ENCODE measurements at regions not wholly inside any gene's neighbourhood (a gene's known extent, or its start where the extent isn't known, plus 50 kb on each side); places are given as distances from the start of the nearest gene placed in this dataset.
A peak's percentile ranks its signal among the peaks of the same experiment; 100 is the strongest.
"Not testable (repeated sequence)": the region's sequence is repeated elsewhere in the genome, so short reads cannot be mapped to it uniquely, and the experiment has no call there.

- no peak for DNase-seq
Observed at GRCh38 chr20:48461091-48461734, 366.6 kb downstream of the PREX1 start.

DNA sequence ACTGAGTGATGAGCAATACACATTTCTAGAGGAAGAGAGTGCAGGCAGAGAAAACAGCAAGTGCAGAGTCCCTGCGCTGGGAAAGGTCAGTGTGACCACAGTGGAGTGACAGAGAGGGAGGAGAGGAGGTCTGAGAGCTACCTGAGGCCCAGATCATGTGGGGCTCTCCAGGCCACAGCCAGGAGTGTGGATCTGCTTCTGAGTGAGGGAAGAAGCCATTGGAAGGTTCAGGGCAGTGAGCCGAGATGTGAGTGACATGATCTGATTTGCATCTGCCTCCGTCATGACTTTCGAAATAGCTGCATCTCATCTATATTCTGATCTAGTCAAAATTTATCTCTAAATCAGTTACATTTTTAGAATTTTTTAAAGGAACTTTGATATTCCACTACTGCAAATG is 367.1 kb downstream of the PREX1 start:
- DNase-seq, result no peak

- DNase-seq, result peak; percentile 20
Observed at GRCh38 chr20:48459722-48460395, 367.9 kb downstream of the PREX1 start.

DNA sequence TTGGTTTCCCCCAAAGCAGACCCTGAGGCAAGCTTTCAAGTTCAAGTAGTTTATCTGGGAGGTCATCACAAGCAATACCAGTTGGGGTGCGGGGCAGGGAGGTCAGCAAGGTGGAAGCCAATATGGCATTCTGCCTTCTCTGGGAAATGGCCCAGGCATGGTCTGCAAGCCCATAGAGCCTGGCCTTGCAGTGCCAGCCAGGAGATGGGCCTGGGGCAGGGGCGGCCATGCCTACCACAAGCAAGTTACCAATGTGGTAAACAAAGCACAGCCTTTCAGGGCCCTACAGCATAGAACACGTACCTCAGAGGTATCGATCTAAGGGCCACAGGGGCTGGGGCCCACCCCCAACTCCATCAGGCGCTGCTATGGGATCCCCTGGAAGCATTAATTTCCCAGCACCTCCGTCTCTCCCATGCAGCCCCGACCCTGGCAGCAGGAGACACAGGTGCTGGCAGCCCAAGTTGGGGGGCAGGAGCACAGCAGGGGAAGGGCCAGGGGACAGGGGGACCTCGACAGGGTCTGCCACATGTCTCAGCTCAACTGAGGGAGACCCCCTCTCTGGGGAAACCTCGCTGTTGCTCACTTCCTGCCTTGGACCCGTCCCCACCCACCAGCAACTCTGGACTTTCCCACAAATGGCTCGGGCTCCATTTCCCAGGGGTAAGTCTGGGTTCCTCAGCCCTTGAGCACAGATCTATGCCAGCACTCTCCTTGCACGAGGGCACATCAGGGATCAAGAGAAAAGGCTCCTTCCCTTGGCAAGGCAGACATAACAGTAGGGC is 369.0 kb downstream of the PREX1 start:
- DNase-seq, result no peak

DNA sequence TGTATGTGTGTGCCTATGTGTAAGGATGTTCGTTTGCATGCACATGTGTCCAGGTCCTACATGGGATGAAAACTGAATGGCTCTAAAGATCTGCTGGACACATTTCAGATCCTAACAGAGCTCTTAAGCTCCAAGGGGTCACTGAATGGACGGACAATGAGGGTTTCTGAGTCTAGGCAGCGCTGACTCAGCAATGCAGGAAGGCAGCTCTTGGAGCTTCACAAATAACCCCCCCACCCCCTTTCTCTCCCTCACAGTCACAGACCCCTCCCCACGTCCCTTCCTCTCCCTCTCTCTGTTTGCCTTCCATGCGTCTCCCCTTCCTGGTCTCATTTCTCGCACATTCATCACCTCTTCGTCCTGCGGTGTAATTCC is 369.8 kb downstream of the PREX1 start:
- DNase-seq, result no peak

- DNase-seq, result no peak
Observed at GRCh38 chr20:48457193-48458002, 370.4 kb downstream of the PREX1 start.

GRCh38 chr20:48456366-48457192 is 371.2 kb downstream of the PREX1 start:
- DNase-seq, result peak; percentile 11

DNA sequence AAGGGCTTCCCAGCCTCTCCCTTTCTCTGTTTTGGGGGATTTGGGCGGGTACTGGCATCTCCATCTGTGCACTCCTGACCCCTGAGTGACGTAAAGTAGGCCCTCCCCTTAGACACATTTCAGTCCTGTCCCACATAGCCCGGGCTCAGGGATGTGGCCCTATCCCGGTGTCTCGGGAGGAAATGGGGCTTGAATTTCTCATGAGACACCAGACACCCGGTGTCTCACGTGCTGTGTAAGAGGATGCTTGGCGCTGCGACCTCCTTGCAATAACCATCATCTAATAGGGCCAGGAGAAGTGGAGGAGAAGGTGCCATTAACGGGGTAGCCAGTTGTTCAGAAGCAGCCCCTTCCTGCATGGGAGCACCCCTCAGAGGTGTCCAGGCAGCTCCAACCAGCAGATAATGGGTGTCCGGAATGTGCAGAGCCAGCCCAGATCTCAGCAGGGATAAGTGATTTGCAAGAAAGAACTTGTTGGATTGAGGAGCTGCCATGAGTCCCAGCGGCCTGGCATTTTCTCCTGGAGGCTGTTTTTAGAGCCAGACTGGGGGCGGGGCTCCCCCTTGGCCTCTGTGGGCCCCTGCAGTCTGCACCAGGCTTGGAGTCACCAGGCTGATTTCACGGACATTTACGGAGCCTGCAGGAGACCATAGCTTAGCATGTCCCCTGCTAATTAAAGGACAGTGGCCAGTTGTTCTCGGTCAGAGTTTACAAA is 372.0 kb downstream of the PREX1 start:
- peak; percentile 88 for DNase-seq

GRCh38 chr20:48454671-48455490 is 372.9 kb downstream of the PREX1 start:
- no peak for DNase-seq

DNA sequence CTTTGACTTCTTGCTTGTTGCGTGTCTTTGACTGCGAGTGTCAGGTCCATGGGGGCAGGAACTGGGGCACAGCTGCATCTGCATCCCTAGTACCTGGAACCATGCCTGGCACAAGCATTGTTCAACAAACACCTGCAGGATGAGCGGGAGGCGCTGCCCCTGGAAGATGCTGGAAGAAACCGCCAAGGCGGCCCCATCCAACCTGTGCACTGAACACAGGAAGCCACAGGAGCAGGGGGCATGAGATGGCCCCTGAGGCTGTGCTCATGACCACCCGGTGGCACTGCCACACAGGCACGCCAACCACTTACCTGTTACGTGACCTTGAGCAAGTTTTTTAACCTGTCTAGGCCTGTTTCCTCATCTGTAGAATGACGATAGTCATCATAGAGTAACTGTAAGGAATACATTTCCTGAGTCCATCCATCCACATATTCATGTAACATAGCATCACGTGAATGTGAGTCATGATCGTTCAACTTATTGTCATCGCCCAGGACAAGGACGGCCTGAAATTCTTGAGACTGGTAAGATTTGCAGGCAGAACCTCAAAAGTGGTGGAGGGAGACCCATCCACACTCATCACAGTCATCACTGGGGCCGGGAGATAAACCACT is 374.2 kb downstream of the PREX1 start:
- no peak for DNase-seq

GRCh38 chr20:48451401-48451800 is 376.4 kb downstream of the PREX1 start:
- no peak for DNase-seq

DNA sequence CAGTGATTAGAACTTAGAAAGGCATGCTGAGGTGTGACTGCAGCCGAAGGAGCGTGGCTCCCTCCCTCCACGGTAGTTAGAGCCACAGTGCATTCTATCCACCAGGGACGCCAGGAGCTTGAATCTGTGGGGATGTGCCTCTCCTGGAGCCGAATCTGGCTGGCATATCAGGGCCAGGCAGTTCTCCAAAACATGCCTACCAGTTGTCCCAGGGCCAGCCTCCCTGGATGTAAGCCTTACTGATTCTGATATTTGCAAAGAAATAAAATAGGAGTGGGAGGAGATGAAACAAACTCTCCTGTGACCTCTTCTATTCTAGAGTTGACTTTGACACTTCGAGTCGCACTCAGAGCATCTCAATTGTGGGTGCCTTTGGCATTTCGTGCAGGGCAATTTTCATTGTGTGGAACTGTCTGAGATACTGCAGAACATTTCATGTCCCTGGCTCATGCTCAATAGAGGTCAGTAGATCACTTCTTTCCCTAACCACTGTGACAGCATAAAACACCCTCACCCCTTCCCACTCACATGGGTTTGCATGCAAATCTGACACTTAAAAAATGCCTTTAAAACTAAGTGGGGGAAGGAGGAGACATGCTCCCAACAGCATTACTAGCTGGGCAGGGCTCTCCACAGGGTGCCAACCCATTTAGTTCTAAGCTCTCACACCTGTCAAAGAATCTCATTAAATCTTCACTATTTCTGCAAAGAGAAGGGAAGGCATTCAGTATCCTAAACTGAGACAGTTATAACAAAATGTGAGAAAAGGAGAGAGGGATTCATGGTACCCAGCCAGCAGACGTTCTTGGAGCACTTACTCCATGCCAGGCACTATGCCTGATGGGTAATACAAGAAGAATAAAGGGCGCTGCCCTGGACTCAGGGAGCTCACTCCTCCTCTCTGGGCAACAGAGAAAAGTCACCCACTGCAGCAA is 378.9 kb downstream of the PREX1 start:
- no peak for DNase-seq

DNA sequence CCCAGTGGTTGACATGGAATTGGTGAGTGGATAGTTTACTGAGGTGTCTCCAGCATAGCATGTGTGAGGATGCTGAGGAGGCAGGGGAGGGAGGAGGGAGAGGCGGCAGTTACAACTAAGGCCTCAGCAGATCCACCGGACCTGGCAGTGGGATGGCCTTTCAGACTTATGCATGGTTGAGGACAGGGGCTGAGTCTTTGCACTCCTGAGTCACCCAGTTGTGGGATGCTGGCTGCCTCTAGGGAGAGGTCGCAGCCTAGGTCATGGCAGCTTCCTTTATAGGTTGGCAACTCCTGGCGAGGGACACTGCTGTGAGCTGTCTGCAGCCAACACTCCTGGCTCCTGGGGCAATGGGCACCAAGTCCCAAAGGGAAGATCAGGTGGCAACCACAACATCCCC is 380.3 kb downstream of the PREX1 start:
- no peak for DNase-seq

DNA sequence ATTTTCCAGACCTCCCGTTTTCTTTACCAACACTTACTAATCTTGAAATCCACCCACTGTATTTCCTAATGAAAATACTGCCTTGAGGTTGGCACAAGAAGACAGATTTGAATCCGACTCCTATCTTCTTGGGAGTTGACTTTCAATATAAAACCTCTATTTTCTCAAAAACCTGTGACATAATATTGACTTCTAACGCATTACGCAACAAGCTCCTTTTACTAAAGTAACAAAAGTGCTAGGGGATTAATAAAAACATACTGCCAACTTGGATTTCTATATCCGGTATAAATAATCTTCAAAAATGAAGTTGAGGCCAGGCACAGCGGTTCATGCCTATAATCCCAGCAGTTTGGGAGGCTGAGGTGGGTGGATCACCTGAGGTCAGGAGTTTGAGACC is 382.0 kb downstream of the PREX1 start:
- no peak for DNase-seq

DNA sequence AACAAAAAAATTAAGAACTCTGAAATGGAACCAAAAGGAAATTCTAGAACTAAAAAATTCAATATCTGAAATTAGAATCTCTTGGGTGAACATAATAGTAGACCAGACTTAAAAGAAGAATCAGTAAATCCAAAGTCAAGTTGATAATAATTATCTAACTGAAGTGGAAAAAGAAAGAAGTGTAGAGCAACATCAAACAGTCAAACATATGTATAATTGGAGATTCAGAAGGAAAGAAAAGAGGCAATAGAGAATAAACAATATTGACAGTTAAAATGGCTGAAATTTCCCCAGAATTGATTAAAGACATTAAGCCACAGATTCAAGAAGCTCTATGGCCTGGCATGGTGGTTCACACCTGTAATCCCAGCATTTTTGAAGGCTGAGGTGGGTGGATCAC is 383.6 kb downstream of the PREX1 start:
- DNase-seq, result no peak

- DNase-seq, result no peak
Observed at GRCh38 chr20:48440916-48441315, 386.9 kb downstream of the PREX1 start.

DNA sequence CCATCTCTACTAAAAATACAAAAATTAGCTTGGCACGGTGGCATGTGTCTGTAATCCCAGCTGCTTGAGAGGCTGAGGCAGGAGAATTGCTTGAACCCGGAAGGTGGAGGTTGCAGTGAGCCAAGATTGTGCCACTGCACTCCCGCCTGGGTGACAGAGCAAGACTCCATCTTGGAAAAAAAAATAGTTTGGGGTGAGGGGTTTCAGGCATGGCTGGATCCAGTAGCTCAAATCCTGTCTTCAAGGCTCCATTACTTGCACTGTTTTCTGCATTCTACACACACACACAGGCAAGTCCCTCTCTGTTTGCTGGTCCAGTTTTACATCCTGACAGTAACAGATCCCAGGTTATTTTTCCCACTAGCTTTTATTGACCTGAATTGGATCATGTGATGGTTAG is 387.5 kb downstream of the PREX1 start:
- not testable (repeated sequence) for DNase-seq

DNA sequence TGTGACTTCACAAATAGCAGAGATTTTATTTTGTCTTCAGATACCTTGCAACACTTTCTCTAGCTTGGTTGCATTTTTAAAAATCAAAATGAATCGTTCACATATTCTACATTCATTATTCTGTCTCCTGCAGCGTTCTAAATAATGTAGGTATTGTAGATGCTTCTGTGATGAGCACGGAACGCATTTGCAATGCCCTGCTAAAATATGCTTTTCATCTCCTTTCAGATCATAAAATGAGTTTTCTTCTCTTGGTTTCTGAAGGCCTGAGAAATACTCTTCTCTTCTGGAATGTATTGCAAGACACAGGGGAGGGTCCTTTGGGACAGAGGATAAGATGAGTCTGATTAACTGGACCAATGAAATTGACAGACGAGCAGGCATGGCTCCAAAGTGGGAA is 390.7 kb downstream of the PREX1 start:
- no peak for DNase-seq

DNA sequence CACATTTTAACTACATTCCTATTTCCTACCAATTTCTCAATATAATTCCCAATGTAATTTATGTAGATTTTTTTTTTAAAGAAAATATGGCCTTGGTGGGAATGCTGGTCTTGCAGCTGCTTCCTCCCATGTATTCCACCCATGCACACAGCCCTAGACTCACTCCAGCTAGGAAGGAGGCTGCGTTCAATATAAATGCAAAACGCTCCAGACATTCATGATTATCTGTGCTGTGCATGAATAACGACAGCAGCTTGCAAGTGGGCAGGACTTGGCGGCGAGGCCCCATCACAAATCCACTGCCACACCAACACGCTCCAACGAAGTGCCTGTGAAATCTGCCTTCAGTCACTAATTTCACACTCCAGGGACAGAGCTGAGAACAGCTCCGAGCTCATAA is 391.2 kb downstream of the PREX1 start:
- not testable (repeated sequence) for DNase-seq
